ENCODE measurements at regions not wholly inside any gene's neighbourhood (a gene's known extent, or its start where the extent isn't known, plus 50 kb on each side); places are given as distances from the start of the nearest gene placed in this dataset.

- TF ChIP-seq ZNF274 (IDR thresholded peaks at IDR 0.05; ENCODE audit: low read depth, low read length) (no peak), YY1 (IDR thresholded peaks at IDR 0.05; ENCODE audit: insufficient read depth, insufficient read length) (no peak)
Measured at GRCh38 chr12:74431801-74432200, 105.8 kb upstream of the ATXN7L3B start.
